GF-D8 (cell line): ENCODE measurements at regions not wholly inside any gene's neighbourhood (a gene's known extent, or its start where the extent isn't known, plus 50 kb on each side); places are given as distances from the start of the nearest gene placed in this dataset.
"Not testable (repeated sequence)": the region's sequence is repeated elsewhere in the genome, so short reads cannot be mapped to it uniquely, and the experiment has no call there.

Experiments used
- DNase-seq: peaks from one replicate; lab custom pipeline; 2025; lab: John Stamatoyannopoulos, UW

- DNase-seq: no peak
These were observed 182.2 kb upstream of the GNAI1 start for GRCh38 chr7:79952399-79952798.

GRCh38 chr7:79951415-79951814, 183.2 kb upstream of the GNAI1 start:
- DNase-seq: no peak

GRCh38 chr7:79949778-79950177, 184.9 kb upstream of the GNAI1 start:
- DNase-seq: no peak

- no peak for DNase-seq
These were observed 198.2 kb upstream of the GNAI1 start for GRCh38 chr7:79936281-79936983.

- DNase-seq: no peak
These were observed 199.9 kb upstream of the GNAI1 start for GRCh38 chr7:79934727-79935126.

- no peak for DNase-seq
These were observed 201.5 kb upstream of the GNAI1 start for GRCh38 chr7:79933144-79933543.

GRCh38 chr7:79930604-79931003, 204.0 kb upstream of the GNAI1 start:
- no peak for DNase-seq

- DNase-seq: no peak
These were observed 207.5 kb upstream of the GNAI1 start for GRCh38 chr7:79927116-79927515.

GRCh38 chr7:79923953-79924352, 210.7 kb upstream of the GNAI1 start:
- DNase-seq: no peak

- DNase-seq: no peak
These were observed 211.7 kb upstream of the GNAI1 start for GRCh38 chr7:79922894-79923293.

- no peak for DNase-seq
These were observed 212.7 kb upstream of the GNAI1 start for GRCh38 chr7:79921976-79922375.

GRCh38 chr7:79918632-79919031, 216.0 kb upstream of the GNAI1 start:
- not testable (repeated sequence) for DNase-seq

- not testable (repeated sequence) for DNase-seq
These were observed 219.3 kb upstream of the GNAI1 start for GRCh38 chr7:79915346-79915745.

GRCh38 chr7:79912213-79912633, 222.4 kb upstream of the GNAI1 start:
- DNase-seq: no peak

GRCh38 chr7:79911420-79911819, 223.2 kb upstream of the GNAI1 start:
- no peak for DNase-seq

- DNase-seq: no peak
These were observed 225.5 kb upstream of the GNAI1 start for GRCh38 chr7:79909176-79909575.

- no peak for DNase-seq
These were observed 237.5 kb upstream of the GNAI1 start for GRCh38 chr7:79897166-79897565.

- no peak for DNase-seq
These were observed 240.6 kb upstream of the GNAI1 start for GRCh38 chr7:79893991-79894390.

GRCh38 chr7:79882922-79883321, 251.7 kb upstream of the GNAI1 start:
- no peak for DNase-seq

- no peak for DNase-seq
These were observed 254.3 kb upstream of the GNAI1 start for GRCh38 chr7:79880312-79880711.

- DNase-seq: no peak
These were observed 256.7 kb upstream of the GNAI1 start for GRCh38 chr7:79877874-79878465.

GRCh38 chr7:79876848-79877252, 257.8 kb upstream of the GNAI1 start:
- DNase-seq: no peak

GRCh38 chr7:79874797-79875196, 259.8 kb upstream of the GNAI1 start:
- DNase-seq: no peak

- DNase-seq: no peak
These were observed 262.5 kb upstream of the GNAI1 start for GRCh38 chr7:79872176-79872575.
